HG03432 (cell line): ENCODE measurements at regions not wholly inside any gene's neighbourhood (a gene's known extent, or its start where the extent isn't known, plus 50 kb on each side); places are given as distances from the start of the nearest gene placed in this dataset.
"Not testable (repeated sequence)": the region's sequence is repeated elsewhere in the genome, so short reads cannot be mapped to it uniquely, and the experiment has no call there.

Experiments
- ATAC-seq: cut with Tn5 transposase; IDR thresholded peaks from one replicate; pipeline ENCODE4 v1.9.1; 2021; ENCODE audit warnings: mild to moderate bottlenecking, moderate library complexity; ENCODE audit not compliant: unreplicated experiment

- no peak for ATAC-seq
These were observed 112.8 kb upstream of the EOLA2 start for GRCh38 chrX:150051096-150051495.

DNA sequence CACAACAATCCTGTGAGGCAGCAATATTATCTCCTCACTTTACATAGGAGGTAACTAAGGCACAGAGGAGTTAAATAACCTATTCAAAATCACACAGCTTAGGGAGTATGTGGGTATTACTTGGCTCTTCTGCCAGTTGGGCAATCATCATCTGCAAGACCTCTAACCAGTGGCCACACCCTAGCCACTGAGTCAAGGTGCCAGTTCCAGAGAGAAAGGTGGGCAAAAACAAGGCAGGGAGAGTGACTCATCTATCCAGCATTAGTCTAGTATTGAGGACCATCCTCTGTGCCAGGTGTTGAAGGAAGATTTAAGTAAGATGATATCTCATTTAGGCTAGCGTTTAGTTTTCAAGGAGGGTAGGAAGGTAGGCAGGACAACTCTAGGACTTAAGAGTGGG, 113.9 kb upstream of the EOLA2 start:
- ATAC-seq, result no peak

DNA sequence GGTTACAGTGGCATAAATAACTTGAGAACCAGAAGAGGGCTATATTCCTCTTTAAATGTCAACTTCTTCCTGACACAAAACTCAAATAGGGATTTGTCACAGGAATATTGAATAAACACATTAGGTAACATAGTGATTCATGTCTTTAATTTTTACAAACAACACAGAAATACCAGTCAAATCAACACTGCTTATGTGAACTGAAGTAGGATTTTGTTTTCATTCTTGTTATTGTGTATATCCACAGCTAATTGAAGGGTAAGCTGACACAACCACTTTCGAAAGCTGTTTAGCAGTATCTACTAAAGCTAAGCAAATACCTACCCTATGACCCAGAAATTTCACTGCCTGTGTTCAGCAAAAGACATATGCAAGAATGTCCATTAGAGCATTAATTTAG, 120.4 kb upstream of the EOLA2 start:
- no peak for ATAC-seq

GRCh38 chrX:150060406-150060805, 122.1 kb upstream of the EOLA2 start:
- no peak for ATAC-seq

DNA sequence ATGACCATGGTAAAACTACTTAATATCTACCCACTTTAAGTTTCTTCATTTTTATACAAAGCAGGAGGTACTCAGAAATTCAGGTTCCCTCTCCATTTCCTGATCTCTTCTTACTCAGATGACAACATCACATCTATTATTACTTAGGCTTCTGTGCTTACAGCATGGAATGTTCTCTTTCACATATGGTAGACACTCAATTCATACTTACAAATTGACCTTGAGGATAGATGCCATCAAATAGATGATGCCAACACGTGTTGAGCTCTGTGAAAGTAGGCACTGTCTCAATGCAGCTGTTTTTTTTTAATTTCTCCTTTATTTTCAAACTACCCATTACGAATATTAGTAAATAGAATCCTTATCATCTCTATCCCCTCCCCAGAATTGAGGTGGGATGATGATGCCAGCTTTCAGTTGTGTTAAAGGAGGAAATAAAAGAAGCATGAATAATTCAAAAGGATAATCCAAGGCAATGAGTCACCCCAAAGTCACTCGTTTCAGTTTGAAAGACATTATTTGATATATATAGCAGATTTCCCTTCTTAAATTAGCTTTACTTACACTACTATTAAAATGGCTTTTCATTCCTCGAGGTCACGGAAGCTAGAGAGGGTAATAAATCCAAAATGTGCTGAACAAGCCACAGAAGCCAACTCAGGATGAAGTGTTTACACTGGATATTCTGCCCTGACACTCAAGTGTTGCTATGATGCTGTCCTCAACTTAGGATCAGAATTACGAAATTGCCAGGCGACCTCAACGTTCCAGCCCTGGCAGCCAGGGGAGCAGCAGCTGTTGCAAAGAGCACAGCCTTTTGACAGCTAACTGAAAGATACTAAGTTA, 124.2 kb upstream of the EOLA2 start:
- ATAC-seq, result no peak

DNA sequence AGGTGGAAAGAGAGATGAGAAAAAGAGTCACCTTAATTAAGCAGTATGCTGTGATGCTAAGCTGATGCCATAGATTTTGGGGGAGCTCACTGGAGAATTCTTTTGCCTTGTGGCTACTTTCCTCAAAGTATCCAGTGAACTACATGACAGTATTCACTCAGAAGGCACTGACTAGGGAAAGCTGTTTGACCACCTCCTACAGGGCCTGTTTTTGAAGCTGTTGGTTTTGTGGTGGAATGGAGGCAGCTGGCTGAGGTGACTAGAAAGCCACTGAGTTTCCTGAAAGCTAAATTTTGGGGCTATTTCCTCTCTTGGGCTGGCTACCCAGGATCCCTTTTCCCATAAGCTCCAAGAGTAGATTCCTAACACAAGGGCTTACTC, 124.8 kb upstream of the EOLA2 start:
- ATAC-seq, result no peak

DNA sequence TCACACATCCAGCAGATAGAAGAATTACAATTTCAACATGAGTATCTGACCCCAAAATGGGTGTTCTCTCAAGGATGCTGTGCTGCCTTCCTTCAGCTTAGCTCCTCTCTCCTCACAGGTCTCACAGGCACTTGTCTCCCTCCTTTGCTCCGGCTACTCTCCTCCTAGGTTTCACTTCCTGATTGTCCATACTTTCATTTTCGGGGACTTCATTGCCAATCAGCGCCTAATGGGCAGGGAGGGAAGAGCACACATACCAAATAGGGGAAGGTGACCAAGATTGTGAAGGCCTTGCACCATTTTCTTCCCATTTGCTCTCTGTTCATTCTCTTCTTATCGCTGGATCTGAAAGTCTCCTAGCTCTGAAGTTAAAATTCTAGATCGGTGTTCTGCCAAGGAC, 125.4 kb upstream of the EOLA2 start:
- no peak for ATAC-seq

GRCh38 chrX:150074175-150074574, 135.9 kb upstream of the EOLA2 start:
- no peak for ATAC-seq

- no peak for ATAC-seq
These were observed 142.2 kb upstream of the EOLA2 start for GRCh38 chrX:150080497-150080896.

DNA sequence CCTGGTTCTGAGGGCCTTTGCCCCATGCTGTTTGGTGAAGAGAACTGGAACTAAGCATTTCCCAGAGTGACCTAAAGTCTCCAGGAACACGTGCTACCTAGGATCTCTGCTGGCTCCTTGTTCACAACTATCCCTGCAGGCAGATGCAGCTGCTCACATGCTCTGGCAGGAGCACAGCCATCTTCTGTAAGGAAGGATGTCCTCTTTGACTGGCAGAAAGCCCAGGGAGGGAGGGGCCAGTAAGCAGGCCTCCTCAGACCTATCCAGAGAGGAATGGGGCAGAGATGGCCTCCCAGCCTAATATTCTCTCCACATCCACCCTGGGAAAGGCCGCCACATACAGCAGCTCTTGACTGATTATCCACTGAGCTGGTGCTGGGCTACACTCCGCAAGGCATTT, 142.8 kb upstream of the EOLA2 start:
- ATAC-seq, result no peak

DNA sequence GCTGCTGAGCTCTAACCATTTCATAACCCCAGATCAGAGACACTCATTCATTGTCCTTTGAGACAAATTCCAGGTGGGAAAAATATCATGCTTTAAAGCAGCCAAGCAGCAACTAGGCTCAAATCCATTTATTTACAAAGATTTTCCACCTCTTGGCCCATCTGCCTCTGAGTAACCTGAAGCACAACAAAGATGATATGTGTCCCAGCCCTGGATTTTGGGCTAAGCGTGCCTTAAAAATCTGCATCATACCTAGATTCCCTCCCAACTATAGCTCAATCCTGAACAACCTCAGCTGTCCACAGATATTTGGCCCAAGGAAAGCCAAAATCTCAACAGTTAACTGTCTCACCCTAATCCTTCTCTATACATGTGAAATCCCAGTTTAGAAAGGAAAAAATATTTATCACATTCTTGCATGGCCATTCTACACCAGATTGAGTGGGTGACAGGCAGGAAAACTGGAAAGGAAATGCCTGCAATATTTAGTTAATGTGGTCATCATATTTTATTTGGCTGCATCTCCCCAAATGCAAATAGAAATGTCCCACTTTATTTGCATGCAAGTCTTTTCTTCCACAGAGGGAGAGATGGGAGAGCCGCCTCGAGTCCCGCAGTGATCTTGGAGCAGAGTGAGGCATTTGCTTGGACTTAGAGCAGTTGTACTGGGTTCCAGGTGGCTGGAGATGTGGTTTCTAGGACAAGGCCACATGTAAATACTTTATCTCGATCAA, 146.4 kb upstream of the EOLA2 start:
- ATAC-seq, result no peak

DNA sequence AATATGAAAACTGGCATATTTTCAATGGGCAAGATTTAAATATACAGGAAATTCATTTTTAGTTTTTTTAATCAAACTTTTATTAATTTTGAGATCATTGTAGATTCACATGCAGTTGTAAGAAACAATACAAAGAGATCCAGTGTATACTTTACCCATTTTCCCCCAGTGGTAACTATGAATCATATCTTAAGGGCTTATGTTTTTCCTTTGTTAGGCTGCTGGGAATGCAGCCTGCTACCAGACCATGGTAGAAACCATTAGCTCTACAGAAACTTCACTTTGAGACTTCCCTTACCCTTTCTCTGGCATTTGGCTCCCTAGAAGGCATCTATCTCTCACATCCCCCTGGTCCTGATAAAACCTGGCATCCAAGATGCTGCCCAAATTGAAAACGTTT, 147.6 kb upstream of the EOLA2 start:
- ATAC-seq, result no peak

- ATAC-seq, result no peak
These were observed 148.1 kb upstream of the EOLA2 start for GRCh38 chrX:150086371-150086770.

- ATAC-seq, result no peak
These were observed 149.3 kb upstream of the EOLA2 start for GRCh38 chrX:150087612-150088011.

DNA sequence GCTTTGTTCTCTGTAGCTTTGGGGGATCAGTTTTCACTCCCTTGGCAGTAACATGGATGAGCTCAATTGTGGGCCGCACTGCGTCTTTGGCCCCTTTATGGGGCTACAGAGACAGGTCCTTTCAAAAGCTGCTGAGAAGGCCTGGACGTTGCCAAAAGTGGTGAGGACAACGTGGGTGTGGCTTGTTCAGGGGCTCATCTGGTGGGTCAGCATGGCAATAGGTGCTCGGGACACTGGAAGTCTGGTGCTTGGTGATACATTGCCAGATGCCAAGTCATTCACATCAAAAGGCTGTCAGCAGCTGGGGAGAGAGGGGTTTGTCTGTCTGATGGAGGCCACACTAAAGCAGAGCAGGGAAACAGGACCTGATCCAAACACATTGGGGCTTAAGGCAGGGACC, 149.8 kb upstream of the EOLA2 start:
- ATAC-seq, result no peak

- ATAC-seq, result no peak
These were observed 150.7 kb upstream of the EOLA2 start for GRCh38 chrX:150088766-150089518.

- not testable (repeated sequence) for ATAC-seq
These were observed 153.0 kb upstream of the EOLA2 start for GRCh38 chrX:150091300-150091699.

DNA sequence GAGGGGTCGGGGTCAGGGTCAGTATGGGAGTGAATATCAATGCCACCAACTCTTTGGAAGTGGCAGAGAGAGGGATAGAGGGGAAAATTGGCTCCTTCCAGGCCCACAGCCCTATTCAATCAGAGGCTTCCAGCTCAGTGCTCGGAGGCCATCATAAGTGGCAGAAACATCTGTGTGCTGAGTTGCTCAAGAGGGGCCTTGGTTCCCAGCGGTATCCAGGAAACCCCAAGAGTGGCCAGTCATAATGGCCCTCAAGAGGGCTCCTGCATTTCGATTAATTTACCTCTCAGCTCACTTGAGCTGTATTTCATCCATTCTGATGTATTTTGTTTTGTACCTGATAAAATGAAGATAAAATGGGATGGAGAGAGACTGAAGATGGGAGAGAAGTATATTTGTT, 154.3 kb upstream of the EOLA2 start:
- no peak for ATAC-seq

GRCh38 chrX:150094375-150094774, 156.1 kb upstream of the EOLA2 start:
- no peak for ATAC-seq

DNA sequence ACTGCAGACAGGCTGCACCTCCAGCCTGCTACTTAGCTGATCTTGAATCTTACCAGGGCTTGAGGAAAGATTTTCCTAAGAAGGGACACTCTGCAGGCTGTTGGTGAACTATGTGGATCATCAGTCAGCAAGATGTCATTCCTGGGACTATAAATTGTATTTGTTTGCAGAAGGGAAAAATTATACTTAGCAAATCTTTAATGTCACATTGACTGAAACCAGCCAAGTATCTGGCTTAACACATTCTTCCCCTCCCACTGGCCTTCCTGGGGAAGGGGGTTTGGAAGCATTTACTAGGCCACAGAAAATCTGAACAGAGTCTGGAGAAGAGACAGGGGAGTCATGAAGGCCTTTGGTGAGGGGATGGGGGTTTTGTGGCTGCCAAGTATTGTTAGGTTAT, 156.7 kb upstream of the EOLA2 start:
- ATAC-seq, result no peak

GRCh38 chrX:150099316-150099715, 161.0 kb upstream of the EOLA2 start:
- no peak for ATAC-seq

DNA sequence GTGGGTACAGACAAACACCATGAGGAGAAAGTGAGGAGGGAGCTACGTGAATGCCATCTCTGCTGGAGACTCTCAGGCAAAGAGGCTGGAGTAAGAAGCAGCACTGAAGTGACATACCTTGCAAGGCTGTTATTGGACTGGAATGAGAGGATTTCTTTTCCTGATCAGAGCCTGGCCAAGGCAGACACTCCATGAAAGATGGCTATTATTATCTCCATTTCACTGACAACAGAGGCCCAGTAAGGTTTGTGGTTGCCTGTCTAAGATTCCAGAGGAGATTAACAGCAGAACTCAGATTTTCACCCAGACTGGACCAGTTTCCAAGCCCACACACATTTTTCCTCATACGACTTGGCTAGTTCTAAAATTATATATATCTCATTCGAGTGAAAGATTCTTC, 162.0 kb upstream of the EOLA2 start:
- ATAC-seq, result no peak
